ENCODE measurements at regions not wholly inside any gene's neighbourhood (a gene's known extent, or its start where the extent isn't known, plus 50 kb on each side); places are given as distances from the start of the nearest gene placed in this dataset.

DNA sequence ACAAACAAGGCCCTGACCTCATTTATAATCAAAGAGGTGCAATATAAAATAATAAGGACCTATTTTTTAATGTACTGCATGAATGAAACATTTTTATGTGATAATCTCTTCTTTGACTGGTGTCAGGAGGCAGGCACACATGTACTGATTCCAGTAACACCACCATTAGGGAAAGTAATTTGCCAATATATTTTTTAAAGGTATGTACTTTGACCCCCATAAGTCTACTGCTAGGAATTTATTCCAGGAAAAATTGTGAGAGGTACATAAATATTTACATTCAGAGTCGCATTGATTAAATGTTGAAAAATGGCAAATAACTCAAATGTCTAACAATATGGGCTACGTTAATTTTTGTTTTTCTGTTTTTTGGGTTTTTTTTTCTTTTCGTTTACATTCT, 325.4 kb upstream of the PRDM1 start:
- H3K9me3 ChIP-seq, result no peaks in the 10 kb centered on the region
- intact Hi-C loops (cut with DNase I; ENCODE audit: low total_unique reads), result no loop called here
- no peaks in the 10 kb centered on the region for H3K4me1 ChIP-seq
- H3K27me3 ChIP-seq, result no peaks in the 10 kb centered on the region
- no peak overlapping the region for H3K4me3 ChIP-seq
- no peak overlapping the region for H3K27ac ChIP-seq
- no peak for TF ChIP-seq POLR2A (IDR thresholded peaks at IDR 0.05)
- TF ChIP-seq, protein P1, sequence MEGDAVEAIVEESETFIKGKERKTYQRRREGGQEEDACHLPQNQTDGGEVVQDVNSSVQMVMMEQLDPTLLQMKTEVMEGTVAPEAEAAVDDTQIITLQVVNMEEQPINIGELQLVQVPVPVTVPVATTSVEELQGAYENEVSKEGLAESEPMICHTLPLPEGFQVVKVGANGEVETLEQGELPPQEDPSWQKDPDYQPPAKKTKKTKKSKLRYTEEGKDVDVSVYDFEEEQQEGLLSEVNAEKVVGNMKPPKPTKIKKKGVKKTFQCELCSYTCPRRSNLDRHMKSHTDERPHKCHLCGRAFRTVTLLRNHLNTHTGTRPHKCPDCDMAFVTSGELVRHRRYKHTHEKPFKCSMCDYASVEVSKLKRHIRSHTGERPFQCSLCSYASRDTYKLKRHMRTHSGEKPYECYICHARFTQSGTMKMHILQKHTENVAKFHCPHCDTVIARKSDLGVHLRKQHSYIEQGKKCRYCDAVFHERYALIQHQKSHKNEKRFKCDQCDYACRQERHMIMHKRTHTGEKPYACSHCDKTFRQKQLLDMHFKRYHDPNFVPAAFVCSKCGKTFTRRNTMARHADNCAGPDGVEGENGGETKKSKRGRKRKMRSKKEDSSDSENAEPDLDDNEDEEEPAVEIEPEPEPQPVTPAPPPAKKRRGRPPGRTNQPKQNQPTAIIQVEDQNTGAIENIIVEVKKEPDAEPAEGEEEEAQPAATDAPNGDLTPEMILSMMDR (IDR thresholded peaks at IDR 0.05), result no peak
- no peak for DNase-seq
- H3K36me3 ChIP-seq, result no peaks in the 10 kb centered on the region

DNA sequence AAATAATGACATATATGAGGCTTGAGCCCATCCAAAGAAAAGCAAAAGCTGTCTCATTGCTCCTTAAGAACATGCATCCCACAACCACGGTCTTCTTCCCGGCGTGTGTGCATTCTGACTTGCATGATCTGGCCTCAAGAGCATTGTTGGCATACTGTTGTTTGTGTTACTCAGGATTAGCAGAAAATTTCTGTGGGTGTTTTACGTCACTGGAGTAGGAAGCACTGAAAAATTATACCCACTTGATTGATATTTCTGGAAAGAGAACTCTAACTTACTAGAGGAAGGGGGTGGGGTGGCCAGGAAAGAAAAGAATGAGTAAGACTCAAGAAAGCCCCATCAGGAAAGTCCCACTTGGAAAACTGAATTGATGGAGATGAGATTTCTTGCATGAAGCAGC, 326.2 kb upstream of the PRDM1 start:
- DNase-seq, result no peak
- H3K4me3 ChIP-seq, result no peak overlapping the region
- H3K36me3 ChIP-seq, result no peaks in the 10 kb centered on the region
- no peaks in the 10 kb centered on the region for H3K9me3 ChIP-seq
- TF ChIP-seq, protein P1 (IDR thresholded peaks at IDR 0.05), result no peak
- TF ChIP-seq POLR2A (IDR thresholded peaks at IDR 0.05), result no peak
- H3K27ac ChIP-seq, result no peak overlapping the region
- no peaks in the 10 kb centered on the region for H3K27me3 ChIP-seq
- H3K4me1 ChIP-seq, result no peaks in the 10 kb centered on the region
- intact Hi-C loops (cut with DNase I; ENCODE audit: low total_unique reads), result no loop called here

DNA sequence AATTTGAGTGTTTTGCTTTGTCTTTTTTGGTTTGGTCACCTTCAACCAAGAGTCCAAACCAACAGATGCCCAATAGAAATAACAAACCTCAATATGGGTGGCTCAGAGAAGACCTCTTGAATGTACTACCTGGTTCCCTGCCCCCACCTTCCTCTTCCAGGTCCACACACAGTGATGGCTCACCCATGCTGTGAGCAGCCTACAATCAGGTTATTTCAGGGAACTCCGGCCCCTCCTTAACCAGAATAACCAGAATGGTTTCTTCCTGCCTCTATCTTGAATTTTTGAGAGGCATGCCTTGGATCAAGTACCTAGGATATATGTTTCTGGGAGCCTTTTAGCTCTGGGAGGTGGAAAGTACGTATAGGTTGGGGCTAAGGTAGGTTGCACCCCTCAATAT, 327.1 kb upstream of the PRDM1 start:
- no peak for DNase-seq
- H3K36me3 ChIP-seq, result no peaks in the 10 kb centered on the region
- H3K4me1 ChIP-seq, result no peaks in the 10 kb centered on the region
- no peak overlapping the region for H3K4me3 ChIP-seq
- no peaks in the 10 kb centered on the region for H3K27me3 ChIP-seq
- no peak for TF ChIP-seq POLR2A (IDR thresholded peaks at IDR 0.05)
- TF ChIP-seq, protein P1 (IDR thresholded peaks at IDR 0.05), result no peak
- H3K27ac ChIP-seq, result no peak overlapping the region
- no peaks in the 10 kb centered on the region for H3K9me3 ChIP-seq
- intact Hi-C loops (cut with DNase I; ENCODE audit: low total_unique reads), result no loop called here

DNA sequence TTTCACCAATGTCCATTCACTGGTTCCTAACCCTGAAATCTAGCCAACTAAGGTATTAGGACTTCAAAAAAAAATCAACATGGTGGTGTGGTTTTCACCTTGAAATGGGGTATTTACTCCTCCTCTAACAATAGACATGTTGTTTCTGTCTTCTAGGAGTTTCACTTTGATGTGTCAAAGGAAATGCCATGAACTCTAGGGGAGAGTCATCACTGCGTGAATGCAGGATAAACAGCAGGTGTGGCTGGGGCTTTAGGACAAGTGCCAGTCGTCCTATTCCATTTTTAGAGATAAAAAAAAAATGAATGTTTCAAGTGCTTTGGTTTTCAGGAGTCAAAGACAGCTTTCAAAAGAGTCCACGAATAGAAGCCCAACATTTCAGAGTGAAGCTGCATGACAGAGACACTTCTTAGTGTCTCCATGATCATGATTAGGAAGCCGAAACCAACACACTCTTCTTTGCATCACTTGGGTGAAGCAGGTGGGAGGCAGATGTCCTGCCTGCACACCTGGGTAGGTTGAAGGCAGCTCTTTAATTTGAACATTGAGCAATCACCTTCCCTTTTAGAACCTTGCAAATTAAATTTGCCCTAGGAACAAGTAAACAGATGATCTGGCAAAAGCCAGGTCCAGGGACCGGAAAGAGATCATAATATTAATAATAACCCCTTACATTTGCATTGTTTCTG, 328.5 kb upstream of the PRDM1 start:
- Histone ChIP-seq H3K27me3 (no peaks in the 10 kb centered on the region), H3K27ac (no peak overlapping the region), H3K4me1 (no peaks in the 10 kb centered on the region), H3K9me3 (no peaks in the 10 kb centered on the region), H3K36me3 (no peaks in the 10 kb centered on the region), H3K4me3 (no peak overlapping the region)
- intact Hi-C loops (cut with DNase I; ENCODE audit: low total_unique reads), result no loop called here
- no peak for DNase-seq
- no peak for TF ChIP-seq POLR2A (IDR thresholded peaks at IDR 0.05)
- TF ChIP-seq, protein P1 (IDR thresholded peaks at IDR 0.05), result no peak

DNA sequence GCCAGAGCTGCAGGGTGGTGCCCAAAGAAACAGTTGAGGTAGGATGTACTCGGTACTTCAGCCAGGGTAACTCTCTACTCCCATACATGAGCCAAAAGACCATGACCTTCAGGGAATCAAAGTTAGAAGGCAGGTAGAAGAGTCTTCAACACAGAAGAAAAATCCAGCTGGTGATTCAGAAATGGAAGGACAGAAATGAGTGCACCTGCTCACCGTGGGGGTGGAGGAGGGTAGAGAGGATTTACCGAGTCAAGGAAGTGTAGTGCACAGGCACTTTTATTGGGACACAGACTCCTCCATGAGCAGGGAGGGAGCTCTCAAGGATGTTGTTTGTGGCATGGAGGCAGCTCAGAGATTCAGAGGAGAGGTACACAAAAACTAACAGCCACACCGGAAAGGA, 330.3 kb upstream of the PRDM1 start:
- no peaks in the 10 kb centered on the region for H3K4me1 ChIP-seq
- no peak for TF ChIP-seq POLR2A (IDR thresholded peaks at IDR 0.05)
- TF ChIP-seq, protein P1 (IDR thresholded peaks at IDR 0.05), result no peak
- H3K27me3 ChIP-seq, result no peaks in the 10 kb centered on the region
- DNase-seq, result no peak
- H3K9me3 ChIP-seq, result no peaks in the 10 kb centered on the region
- intact Hi-C loops (cut with DNase I; ENCODE audit: low total_unique reads), result no loop called here
- H3K36me3 ChIP-seq, result no peaks in the 10 kb centered on the region
- H3K4me3 ChIP-seq, result no peak overlapping the region
- H3K27ac ChIP-seq, result no peak overlapping the region
